NCI-H345 treated with DMSO at 0.1 percent for 48 hours (cell line): ENCODE measurements at regions not wholly inside any gene's neighbourhood (a gene's known extent, or its start where the extent isn't known, plus 50 kb on each side); places are given as distances from the start of the nearest gene placed in this dataset.
"Not testable (repeated sequence)": the region's sequence is repeated elsewhere in the genome, so short reads cannot be mapped to it uniquely, and the experiment has no call there.

ENCODE experiments used
- DNase-seq: peaks from one replicate; lab custom pipeline; 2025; ENCODE audit not compliant: unreplicated experiment; lab: John Stamatoyannopoulos, UW

- no peak for DNase-seq
Observed at GRCh38 chr22:23501261-23501619, 78.8 kb downstream of the IGLL1 start.

DNA sequence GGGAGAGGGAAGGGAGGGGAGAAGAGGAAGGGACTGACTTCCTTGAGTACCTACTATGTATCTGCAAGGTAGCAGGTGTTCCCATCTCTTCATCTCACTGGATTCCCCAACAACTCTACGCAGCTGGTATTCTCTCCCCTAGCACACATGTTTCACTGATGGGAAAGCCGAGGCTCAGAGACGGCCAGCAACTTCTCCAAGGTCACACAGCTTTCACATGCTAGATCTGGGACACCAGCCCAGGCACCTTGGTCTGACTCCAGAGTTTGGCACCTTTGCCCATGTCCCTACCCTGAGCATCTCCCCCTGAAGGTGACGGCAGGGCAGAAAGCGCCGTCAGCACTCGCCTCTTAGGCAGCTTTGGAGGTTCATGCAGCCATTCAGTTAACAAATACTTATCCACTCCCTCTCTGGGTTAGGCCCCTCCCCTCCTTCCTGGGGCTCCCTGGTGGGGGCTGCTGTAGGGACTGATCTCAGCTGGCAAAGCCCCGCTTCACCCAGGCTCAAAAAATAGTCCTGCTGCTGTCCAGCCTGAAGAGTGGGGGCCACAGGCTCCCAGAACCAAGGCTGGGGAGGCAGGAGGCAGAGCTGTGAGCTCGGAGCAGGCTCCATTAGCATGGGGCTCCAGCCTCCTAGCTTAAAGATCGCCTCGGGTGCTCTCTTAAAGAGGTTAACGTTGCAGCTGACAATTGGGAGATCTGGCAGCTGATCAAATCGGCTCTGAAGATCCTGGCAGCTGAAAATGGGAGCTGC, 79.4 kb downstream of the IGLL1 start:
- DNase-seq = peak; percentile 66

- no peak for DNase-seq
Observed at GRCh38 chr22:23499845-23500500, 80.1 kb downstream of the IGLL1 start.

GRCh38 chr22:23498811-23499798, 81.0 kb downstream of the IGLL1 start:
- DNase-seq = no peak

GRCh38 chr22:23497889-23498288, 82.2 kb downstream of the IGLL1 start:
- DNase-seq = not testable (repeated sequence)

- no peak for DNase-seq
Observed at GRCh38 chr22:23497016-23497885, 82.8 kb downstream of the IGLL1 start.

- DNase-seq = no peak
Observed at GRCh38 chr22:23496445-23496833, 83.7 kb downstream of the IGLL1 start.

DNA sequence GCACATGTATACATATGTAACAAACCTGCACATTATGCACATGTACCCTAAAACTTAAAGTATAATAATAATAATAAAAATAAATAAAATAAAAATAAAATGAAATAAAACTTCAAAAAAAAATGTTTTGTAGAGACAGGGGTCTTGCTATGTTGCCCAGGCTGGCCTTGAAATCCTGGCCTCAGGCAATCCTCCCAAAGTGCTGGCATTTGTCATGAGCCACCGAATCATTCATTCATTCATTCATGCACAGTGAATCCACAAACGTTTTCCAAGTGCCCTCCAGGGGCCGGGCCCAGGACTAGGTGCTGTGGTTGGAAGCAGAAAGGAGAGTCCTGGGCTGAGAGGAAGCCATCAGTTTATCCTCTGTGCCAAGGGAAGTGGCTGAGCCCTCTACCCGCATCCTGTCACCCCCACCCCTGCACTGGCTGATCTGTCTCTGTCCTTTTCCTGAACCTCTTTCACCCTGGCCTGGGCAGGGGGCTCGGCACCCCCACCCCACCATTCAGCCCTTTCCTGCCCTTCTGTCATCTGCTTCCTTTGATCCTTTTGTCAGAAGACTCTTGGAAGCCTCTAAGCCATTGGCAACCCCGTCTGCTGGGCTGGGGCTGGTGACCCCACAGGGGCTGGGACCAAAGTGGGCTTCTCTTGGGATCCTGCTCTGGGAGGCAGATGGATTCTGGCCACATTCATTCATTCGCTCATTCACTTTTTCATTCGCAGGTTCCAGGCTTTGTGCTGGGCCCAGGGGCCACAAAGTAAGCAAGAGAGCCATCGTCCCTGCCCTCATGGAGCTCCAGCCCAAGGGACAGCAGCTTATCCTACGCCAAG, 84.3 kb downstream of the IGLL1 start:
- no peak for DNase-seq

- no peak for DNase-seq
Observed at GRCh38 chr22:23494930-23495266, 85.2 kb downstream of the IGLL1 start.

- no peak for DNase-seq
Observed at GRCh38 chr22:23485490-23485889, 94.6 kb downstream of the IGLL1 start.

DNA sequence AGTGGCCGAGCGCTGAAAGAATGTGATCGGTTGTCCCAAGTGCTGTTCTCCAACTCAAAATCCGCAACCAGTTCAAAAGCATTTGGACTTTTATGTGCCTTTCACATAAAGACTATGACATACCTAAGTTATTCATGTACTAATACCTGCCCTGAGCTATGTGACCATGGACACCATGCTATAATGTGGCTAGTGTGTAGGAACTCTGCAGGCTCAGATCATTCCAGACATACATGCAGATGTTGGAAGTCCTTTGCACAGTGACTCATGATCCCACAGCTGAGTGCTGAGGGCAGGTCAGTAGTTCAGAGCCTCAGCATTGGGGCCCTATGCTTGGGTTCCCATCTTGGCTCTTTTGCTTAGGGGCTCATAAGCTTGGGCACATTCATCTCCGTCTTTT, 95.4 kb downstream of the IGLL1 start:
- no peak for DNase-seq

DNA sequence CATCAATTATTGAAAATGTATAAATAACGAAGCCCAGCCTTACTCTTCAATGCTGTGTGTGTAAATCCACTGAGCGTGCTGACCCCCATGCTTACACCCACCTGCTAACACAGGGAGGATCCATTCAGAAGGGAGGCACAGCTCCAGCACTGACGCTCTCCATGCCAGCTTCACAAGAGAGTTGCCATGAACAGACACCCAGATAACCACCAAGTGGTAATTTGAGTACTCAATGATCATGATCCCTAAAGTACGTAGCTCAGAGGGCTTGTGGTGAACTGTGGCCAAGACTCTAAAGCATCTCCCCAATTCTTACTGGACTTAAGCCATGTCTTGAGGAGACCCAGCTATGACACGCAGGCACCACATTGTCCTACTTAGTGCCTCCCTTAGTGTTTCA, 98.7 kb downstream of the IGLL1 start:
- no peak for DNase-seq

GRCh38 chr22:23478175-23478574, 101.9 kb downstream of the IGLL1 start:
- DNase-seq = no peak

GRCh38 chr22:23474531-23474930, 105.6 kb downstream of the IGLL1 start:
- not testable (repeated sequence) for DNase-seq

GRCh38 chr22:23473901-23474300, 106.2 kb downstream of the IGLL1 start:
- DNase-seq = no peak

- DNase-seq = not testable (repeated sequence)
Observed at GRCh38 chr22:23472376-23472775, 107.7 kb downstream of the IGLL1 start.

GRCh38 chr22:23471698-23472097, 108.4 kb downstream of the IGLL1 start:
- DNase-seq = no peak

- no peak for DNase-seq
Observed at GRCh38 chr22:23470811-23471389, 109.2 kb downstream of the IGLL1 start.

DNA sequence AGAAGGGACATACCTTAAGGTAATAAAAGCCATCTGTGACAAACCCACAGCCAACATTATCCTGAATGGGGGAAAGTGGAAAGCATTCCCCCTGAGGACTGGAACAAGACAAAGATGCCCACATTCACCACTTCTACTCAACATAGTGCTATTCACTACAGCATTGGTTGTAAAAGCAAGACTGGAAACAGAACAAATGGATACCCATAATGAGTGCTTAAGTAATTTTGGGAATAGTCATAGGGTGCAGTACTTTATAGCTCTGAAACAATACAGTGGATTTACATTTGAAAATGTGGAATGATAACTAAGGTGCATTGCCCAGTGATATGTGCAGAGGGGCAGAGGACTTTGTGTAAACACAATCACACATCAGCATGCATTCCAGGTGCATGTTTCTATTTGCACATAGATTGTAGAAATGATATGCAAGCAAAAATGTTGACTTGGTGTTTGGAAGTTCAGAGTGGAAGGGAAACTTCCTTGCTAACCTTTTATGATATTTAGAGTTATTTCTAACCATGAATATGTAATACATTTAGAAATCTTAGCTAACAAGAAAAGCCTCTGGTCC, 112.3 kb downstream of the IGLL1 start:
- no peak for DNase-seq
